Naive thymus-derived CD4-positive, alpha-beta T cell (primary cell): ENCODE measurements at regions not wholly inside any gene's neighbourhood (a gene's known extent, or its start where the extent isn't known, plus 50 kb on each side); places are given as distances from the start of the nearest gene placed in this dataset.

Experiments
- ATAC-seq: fragments of 150-1000 bp; cut with Tn5 transposase; 2 replicates; pipeline ENCODE4 v1.10.0; 2021; ENCODE audit warnings: mild to moderate bottlenecking, moderate library complexity
- CTCF ChIA-PET: fragments of 350-600 bp; sonication (Branson Sonifier 250); formaldehyde crosslinking; loops from one replicate; lab custom pipeline; 2021; ENCODE audit warnings: antibody characterized with exemption; lab: Charles Lee
- POLR2A ChIA-PET: fragments of 350-600 bp; sonication (Branson Sonifier 250); formaldehyde crosslinking; loops from one replicate; lab custom pipeline; 2021; ENCODE audit warnings: antibody characterized with exemption, inconsistent platforms; lab: Charles Lee
- DNase-seq, 9 donors: peaks; one replicate each; pipeline versions ENCODE4 v3.0.0 to v3.0.0-alpha.2; 2020 to 2022; ENCODE audit warnings: mixed read lengths in 1 of 9
- H3K27ac ChIP-seq: one replicate; pipeline ENCODE4 v1.7.0; 2013; ENCODE audit warnings: mild to moderate bottlenecking, low read depth, low read length, moderate library complexity
- H3K27me3 ChIP-seq, 2 donors: one replicate each; pipeline ENCODE4 v1.7.0; 2013; ENCODE audit warnings: low read length in 2 of 2, mild to moderate bottlenecking in 2 of 2, moderate library complexity in 2 of 2; ENCODE audit not compliant: control insufficient read depth in 2 of 2, insufficient read depth in 2 of 2
- H3K36me3 ChIP-seq, 3 experiments: 1 replicate in 2 of 3; 2 replicates in 1 of 3; pipeline ENCODE4 v1.7.0; 2013; ENCODE audit warnings: low read length in 3 of 3, mild to moderate bottlenecking in 3 of 3, moderate library complexity in 1 of 3; ENCODE audit not compliant: insufficient read depth in 3 of 3, control insufficient read depth in 2 of 3
- H3K4me1 ChIP-seq, 2 donors: one replicate each; pipeline ENCODE4 v1.7.0; 2013; ENCODE audit warnings: low read length in 2 of 2, mild to moderate bottlenecking in 2 of 2, moderate library complexity in 1 of 2; ENCODE audit not compliant: control insufficient read depth in 2 of 2, insufficient read depth in 2 of 2
- H3K4me3 ChIP-seq: 2 replicates; pipeline ENCODE4 v1.7.0; 2013; ENCODE audit warnings: mild to moderate bottlenecking, low read length
- H3K9me3 ChIP-seq, 3 experiments: 1 replicate in 2 of 3; 2 replicates in 1 of 3; pipeline ENCODE4 v1.7.0; 2013; ENCODE audit warnings: low read length in 3 of 3; ENCODE audit not compliant: control insufficient read depth in 2 of 3
- H3K27ac Mint-ChIP-seq, 9 donors: one replicate each; pipeline ENCODE4 v1.8.0; 2020 to 2022; ENCODE audit warnings: mixed read lengths in 9 of 9, mild to moderate bottlenecking in 8 of 9, moderate library complexity in 5 of 9, inconsistent platforms in 2 of 9
- H3K27me3 Mint-ChIP-seq, 5 donors: one replicate each; pipeline ENCODE4 v1.8.0; 2021 to 2022; ENCODE audit warnings: mixed read lengths in 5 of 5, mild to moderate bottlenecking in 1 of 5
- H3K36me3 Mint-ChIP-seq, 5 donors: one replicate each; pipeline ENCODE4 v1.8.0; 2020 to 2022; ENCODE audit warnings: mixed read lengths in 5 of 5, mild to moderate bottlenecking in 3 of 5, inconsistent platforms in 1 of 5
- H3K4me1 Mint-ChIP-seq, 7 donors: one replicate each; pipeline ENCODE4 v1.8.0; 2020 to 2022; ENCODE audit warnings: mixed read lengths in 7 of 7, mild to moderate bottlenecking in 3 of 7, inconsistent platforms in 1 of 7
- H3K4me3 Mint-ChIP-seq, 10 donors: one replicate each; pipeline ENCODE4 v1.8.0; 2020 to 2022; ENCODE audit warnings: mild to moderate bottlenecking in 10 of 10, mixed read lengths in 10 of 10, moderate library complexity in 6 of 10, inconsistent platforms in 2 of 10
- H3K9me3 Mint-ChIP-seq, 11 donors: one replicate each; pipeline ENCODE4 v1.8.0; 2020 to 2022; ENCODE audit warnings: mixed read lengths in 11 of 11, mild to moderate bottlenecking in 4 of 11, inconsistent platforms in 1 of 11, moderate library complexity in 1 of 11
- intact Hi-C, 2 donors: fragments of 100-400 bp; cut with micrococcal nuclease; formaldehyde crosslinking; loops; one replicate each; pipeline ENCODE4 v1.15.1; 2023

DNA sequence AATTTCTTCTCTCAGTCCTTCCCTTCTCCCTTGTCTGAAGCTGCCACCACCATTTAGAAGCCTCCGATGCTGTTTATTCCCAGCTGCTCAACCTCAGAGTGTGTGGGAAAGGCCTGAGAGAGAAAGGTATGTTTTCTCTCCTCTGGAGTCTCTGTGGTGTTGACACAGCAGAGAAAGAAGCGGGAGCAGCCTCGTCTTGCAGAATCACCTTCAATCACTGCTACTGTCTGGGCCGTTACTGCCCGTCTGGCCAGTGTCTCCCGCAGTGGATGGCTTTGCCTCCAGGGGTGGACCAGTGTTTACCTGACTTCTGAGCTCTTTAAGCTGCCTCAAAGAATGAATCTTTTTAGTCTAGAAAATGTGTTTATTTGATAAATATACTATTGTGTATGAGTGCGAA lies 148.9 kb upstream of the FAM47C start:
- no peak overlapping the region for H3K27ac Mint-ChIP-seq
- Histone ChIP-seq H3K9me3 (no peaks in the 10 kb centered on the region), H3K4me1 (no peaks in the 10 kb centered on the region), H3K27me3 (no peaks in the 10 kb centered on the region), H3K36me3 (no peaks in the 10 kb centered on the region), H3K4me3 (no peak overlapping the region), H3K27ac (no peak overlapping the region)
- intact Hi-C loops = no loop called here
- POLR2A ChIA-PET = no interaction called here
- no peak overlapping the region for H3K4me3 Mint-ChIP-seq
- peaks cover 0 to 4% (median 0%) of the 10 kb centered on the region in 5 donors for H3K27me3 Mint-ChIP-seq
- CTCF ChIA-PET = no interaction called here
- ATAC-seq (no peak), DNase-seq (no peak)
- H3K36me3 Mint-ChIP-seq = no peaks in the 10 kb centered on the region
- H3K4me1 Mint-ChIP-seq = no peaks in the 10 kb centered on the region
- peaks cover 0 to 2% (median 0%) of the 10 kb centered on the region in 11 donors for H3K9me3 Mint-ChIP-seq

DNA sequence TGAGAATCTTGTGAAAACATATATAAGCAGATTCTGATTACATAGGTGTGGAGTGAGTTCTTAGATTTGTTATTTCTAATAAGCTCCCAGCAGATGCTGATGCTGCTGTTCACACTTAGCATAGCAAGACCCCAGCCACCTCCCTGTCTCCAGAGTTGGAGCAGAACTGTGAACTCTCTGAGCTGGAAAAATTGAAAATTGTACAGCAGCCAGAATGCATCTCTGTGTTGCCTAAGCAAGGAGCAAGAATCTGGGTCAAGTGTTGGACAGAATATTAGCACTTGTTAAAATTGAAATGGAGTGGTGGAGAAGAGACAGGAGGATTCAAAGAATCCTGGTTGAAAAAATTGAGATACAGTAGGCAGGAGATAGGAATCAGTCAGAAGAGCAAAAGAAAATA lies 146.6 kb upstream of the FAM47C start:
- POLR2A ChIA-PET = no interaction called here
- no peaks in the 10 kb centered on the region for H3K36me3 ChIP-seq
- H3K27me3 Mint-ChIP-seq = peaks cover 0 to 4% (median 0%) of the 10 kb centered on the region in 5 donors

DNA sequence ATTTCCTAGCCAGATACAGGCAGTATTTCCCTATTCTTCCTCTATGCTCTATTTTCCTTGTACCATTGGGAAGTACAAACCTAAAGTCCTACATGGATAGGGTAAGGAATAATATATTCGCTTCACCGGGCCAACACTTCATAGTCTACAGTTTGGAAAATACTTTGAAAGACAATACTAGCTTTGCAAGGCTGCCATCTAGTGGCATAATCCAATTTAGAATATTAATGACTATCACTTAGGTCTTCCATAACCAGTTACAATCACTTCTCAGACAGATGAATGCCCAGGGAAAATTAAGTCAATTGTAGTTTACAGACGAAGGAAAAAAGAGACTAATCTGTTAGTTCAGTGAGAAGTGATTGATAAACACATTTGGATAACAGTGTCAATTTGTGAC lies 141.0 kb upstream of the FAM47C start:
- Mint-ChIP-seq H3K4me1 (no peaks in the 10 kb centered on the region), H3K36me3 (no peaks in the 10 kb centered on the region), H3K27me3 (peaks cover 0 to 6% (median 0%) of the 10 kb centered on the region in 5 donors), H3K27ac (no peak overlapping the region), H3K4me3 (no peak overlapping the region), H3K9me3 (peaks cover 0 to 1% (median 0%) of the 10 kb centered on the region in 11 donors)
- Histone ChIP-seq H3K27me3 (no peaks in the 10 kb centered on the region), H3K9me3 (no peaks in the 10 kb centered on the region), H3K36me3 (no peaks in the 10 kb centered on the region), H3K4me3 (no peak overlapping the region), H3K27ac (no peak overlapping the region), H3K4me1 (no peaks in the 10 kb centered on the region)
- ATAC-seq (no peak), DNase-seq (peak in 1 of 9 donors; percentile 3)
- CTCF ChIA-PET = no interaction called here
- intact Hi-C loops = loop anchor here in 1 of 2 donors (5.0 kb wide), 1 partner anchor 975 kb away; no protein-coding TSS in a partner anchor
- POLR2A ChIA-PET = no interaction called here

More for the DNA sequence above, 146.6 kb upstream of the FAM47C start:
- DNase-seq = no peak
- H3K4me3 ChIP-seq = no peak overlapping the region
- no peak overlapping the region for H3K27ac ChIP-seq
- Mint-ChIP-seq H3K4me1 (no peaks in the 10 kb centered on the region), H3K27ac (no peak overlapping the region), H3K4me3 (no peak overlapping the region), H3K9me3 (peaks cover 0 to 2% (median 0%) of the 10 kb centered on the region in 11 donors), H3K36me3 (no peaks in the 10 kb centered on the region)
- intact Hi-C loops = no loop called here
- no peaks in the 10 kb centered on the region for H3K27me3 ChIP-seq
- H3K9me3 ChIP-seq = no peaks in the 10 kb centered on the region
- CTCF ChIA-PET = no interaction called here
- ATAC-seq = no peak
- no peaks in the 10 kb centered on the region for H3K4me1 ChIP-seq

DNA sequence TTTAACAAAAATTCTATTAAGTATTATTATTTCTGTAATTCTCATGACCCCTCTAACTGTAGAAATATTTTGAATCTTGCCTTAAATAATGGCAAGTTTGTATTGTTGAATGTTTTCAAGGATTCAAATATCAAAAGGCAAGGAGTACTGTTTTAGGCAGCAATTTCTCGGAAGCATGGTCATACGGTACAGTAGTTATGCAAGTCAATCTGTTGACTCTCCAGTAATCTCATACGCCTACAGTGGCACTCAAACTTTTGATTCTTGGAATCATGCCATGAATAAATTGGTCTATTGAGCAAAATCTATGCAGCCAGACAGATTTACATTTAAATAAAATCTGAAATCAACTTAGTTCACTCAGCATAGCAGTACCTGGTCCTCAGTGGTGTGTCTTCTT lies 139.6 kb upstream of the FAM47C start:
- ChIA-PET CTCF (no interaction called here), POLR2A (no interaction called here)
- DNase-seq (no peak), ATAC-seq (no peak)
- no peaks in the 10 kb centered on the region for H3K27me3 ChIP-seq
- no peaks in the 10 kb centered on the region for H3K4me1 Mint-ChIP-seq
- no peak overlapping the region for H3K4me3 ChIP-seq
- no peak overlapping the region for H3K27ac ChIP-seq
- H3K9me3 ChIP-seq = no peaks in the 10 kb centered on the region
- no peaks in the 10 kb centered on the region for H3K36me3 Mint-ChIP-seq
- H3K4me1 ChIP-seq = no peaks in the 10 kb centered on the region
- intact Hi-C loops = loop anchor here in 1 of 2 donors (5.0 kb wide), 1 partner anchor 976 kb away; no protein-coding TSS in a partner anchor
- H3K4me3 Mint-ChIP-seq = no peak overlapping the region
- peaks cover 0 to 6% (median 0%) of the 10 kb centered on the region in 5 donors for H3K27me3 Mint-ChIP-seq
- no peak overlapping the region for H3K27ac Mint-ChIP-seq
- peaks cover 0 to 1% (median 0%) of the 10 kb centered on the region in 11 donors for H3K9me3 Mint-ChIP-seq
- H3K36me3 ChIP-seq = no peaks in the 10 kb centered on the region

DNA sequence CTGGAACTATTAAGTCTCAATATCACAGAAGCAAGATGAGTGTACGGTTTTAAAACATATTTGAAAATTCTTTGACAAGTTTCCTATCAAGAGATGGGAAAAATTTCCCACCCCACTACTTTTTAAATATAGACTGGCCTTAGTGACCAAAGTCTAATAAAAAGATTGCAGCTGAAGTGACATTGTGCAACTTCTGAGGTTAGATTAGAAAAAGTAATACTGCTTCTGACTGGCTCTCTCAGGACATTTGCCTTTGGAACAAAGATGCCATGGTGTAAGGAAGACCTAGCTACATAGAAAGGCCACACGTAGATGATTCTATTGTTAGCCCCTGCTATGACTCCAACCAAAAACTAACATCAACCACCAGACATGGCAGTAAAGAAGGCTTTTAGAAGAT lies 138.7 kb upstream of the FAM47C start:
- H3K27me3 ChIP-seq = no peaks in the 10 kb centered on the region
- ChIA-PET POLR2A (no interaction called here), CTCF (no interaction called here)
- intact Hi-C loops = loop anchor here in 1 of 2 donors (5.0 kb wide), 1 partner anchor 977 kb away; no protein-coding TSS in a partner anchor
- H3K27ac ChIP-seq = no peak overlapping the region
- Mint-ChIP-seq H3K9me3 (peaks cover 0 to 1% (median 0%) of the 10 kb centered on the region in 11 donors), H3K27ac (no peak overlapping the region), H3K27me3 (peaks cover 0 to 6% (median 0%) of the 10 kb centered on the region in 5 donors), H3K4me3 (no peak overlapping the region), H3K4me1 (no peaks in the 10 kb centered on the region), H3K36me3 (no peaks in the 10 kb centered on the region)
- DNase-seq (no peak), ATAC-seq (no peak)
- no peak overlapping the region for H3K4me3 ChIP-seq
- no peaks in the 10 kb centered on the region for H3K9me3 ChIP-seq
- no peaks in the 10 kb centered on the region for H3K36me3 ChIP-seq
- no peaks in the 10 kb centered on the region for H3K4me1 ChIP-seq

DNA sequence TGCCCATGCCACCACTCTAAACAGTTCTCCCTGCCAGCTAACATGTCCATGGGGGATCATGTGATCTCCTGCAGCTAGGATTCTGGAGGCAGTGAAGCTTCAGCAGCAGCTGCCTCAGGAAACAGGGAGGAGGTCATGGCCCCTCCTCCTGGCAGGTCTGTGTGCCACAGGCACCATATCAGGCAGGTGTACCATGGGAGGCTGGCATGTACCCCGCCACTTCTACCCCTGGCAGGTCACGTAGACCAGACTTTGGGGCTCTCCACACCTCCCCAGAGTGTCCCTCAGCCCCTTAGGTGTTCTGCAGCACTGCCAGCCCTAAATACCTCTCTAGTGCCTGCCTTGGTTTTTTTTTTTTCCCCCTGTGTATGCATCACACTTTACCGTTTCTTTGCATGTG lies 110.5 kb upstream of the FAM47C start:
- no peaks in the 10 kb centered on the region for H3K4me1 Mint-ChIP-seq
- Histone ChIP-seq H3K27ac (no peak overlapping the region), H3K4me1 (no peaks in the 10 kb centered on the region), H3K9me3 (no peaks in the 10 kb centered on the region), H3K36me3 (no peaks in the 10 kb centered on the region), H3K27me3 (no peaks in the 10 kb centered on the region), H3K4me3 (no peak overlapping the region)
- H3K27me3 Mint-ChIP-seq = no peaks in the 10 kb centered on the region
- POLR2A ChIA-PET = no interaction called here
- no peak overlapping the region for H3K4me3 Mint-ChIP-seq
- peaks cover 0 to 2% (median 0%) of the 10 kb centered on the region in 11 donors for H3K9me3 Mint-ChIP-seq
- intact Hi-C loops = no loop called here
- DNase-seq = no peak
- no peak for ATAC-seq
- CTCF ChIA-PET = no interaction called here
- no peaks in the 10 kb centered on the region for H3K36me3 Mint-ChIP-seq
- H3K27ac Mint-ChIP-seq = no peak overlapping the region

DNA sequence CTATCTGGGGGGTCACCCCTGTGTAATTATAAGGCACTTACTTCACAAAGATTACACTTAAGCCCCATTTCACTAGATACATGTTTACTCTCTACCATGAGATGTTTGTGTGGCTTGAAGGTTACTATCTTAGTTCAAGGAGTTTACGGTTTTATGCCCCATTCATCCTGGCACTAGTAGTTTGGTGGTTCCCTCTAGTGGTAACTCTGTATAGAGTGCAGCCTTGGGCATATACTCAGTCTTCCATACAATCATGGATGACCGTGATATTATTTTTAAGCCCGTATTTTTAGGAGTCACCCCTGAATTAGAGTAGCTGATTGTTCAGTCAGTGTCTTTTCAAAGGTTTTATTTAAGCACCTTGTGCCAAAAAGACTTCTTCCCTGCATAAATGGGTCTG lies 109.9 kb upstream of the FAM47C start:
- ChIA-PET CTCF (no interaction called here), POLR2A (no interaction called here)
- Mint-ChIP-seq H3K36me3 (no peaks in the 10 kb centered on the region), H3K4me1 (no peaks in the 10 kb centered on the region), H3K4me3 (no peak overlapping the region), H3K27ac (no peak overlapping the region), H3K9me3 (peaks cover 0 to 2% (median 0%) of the 10 kb centered on the region in 11 donors), H3K27me3 (no peaks in the 10 kb centered on the region)
- no peak overlapping the region for H3K27ac ChIP-seq
- no peaks in the 10 kb centered on the region for H3K27me3 ChIP-seq
- no peak overlapping the region for H3K4me3 ChIP-seq
- H3K36me3 ChIP-seq = no peaks in the 10 kb centered on the region
- ATAC-seq (no peak), DNase-seq (no peak)
- H3K9me3 ChIP-seq = no peaks in the 10 kb centered on the region
- no peaks in the 10 kb centered on the region for H3K4me1 ChIP-seq
- intact Hi-C loops = no loop called here
